ENCODE measurements at regions not wholly inside any gene's neighbourhood (a gene's known extent, or its start where the extent isn't known, plus 50 kb on each side); places are given as distances from the start of the nearest gene placed in this dataset.

GRCh38 chr18:42137693-42138375 is 182.8 kb downstream of the PIK3C3 start:
- TF ChIP-seq POLR2AphosphoS5 (IDR thresholded peaks at IDR 0.05; ENCODE audit: low read depth, low read length) = no peak
- no peak for TF ChIP-seq POU2F2 (IDR thresholded peaks at IDR 0.05; ENCODE audit: low read depth, low read length)
- TF ChIP-seq POLR2A (IDR thresholded peaks at IDR 0.05; ENCODE audit: low read depth, low read length) = no peak
- TF ChIP-seq SPI1 (IDR thresholded peaks at IDR 0.05; ENCODE audit: low read depth, low read length) = no peak
- no peak for TF ChIP-seq TAF1 (IDR thresholded peaks at IDR 0.05; ENCODE audit: low read depth, low read length)
